HG03432 (cell line): ENCODE measurements at regions not wholly inside any gene's neighbourhood (a gene's known extent, or its start where the extent isn't known, plus 50 kb on each side); places are given as distances from the start of the nearest gene placed in this dataset.
"Not testable (repeated sequence)": the region's sequence is repeated elsewhere in the genome, so short reads cannot be mapped to it uniquely, and the experiment has no call there.

Experiments
- ATAC-seq: cut with Tn5 transposase; IDR thresholded peaks from one replicate; pipeline ENCODE4 v1.9.1; 2021; ENCODE audit warnings: mild to moderate bottlenecking, moderate library complexity; ENCODE audit not compliant: unreplicated experiment

DNA sequence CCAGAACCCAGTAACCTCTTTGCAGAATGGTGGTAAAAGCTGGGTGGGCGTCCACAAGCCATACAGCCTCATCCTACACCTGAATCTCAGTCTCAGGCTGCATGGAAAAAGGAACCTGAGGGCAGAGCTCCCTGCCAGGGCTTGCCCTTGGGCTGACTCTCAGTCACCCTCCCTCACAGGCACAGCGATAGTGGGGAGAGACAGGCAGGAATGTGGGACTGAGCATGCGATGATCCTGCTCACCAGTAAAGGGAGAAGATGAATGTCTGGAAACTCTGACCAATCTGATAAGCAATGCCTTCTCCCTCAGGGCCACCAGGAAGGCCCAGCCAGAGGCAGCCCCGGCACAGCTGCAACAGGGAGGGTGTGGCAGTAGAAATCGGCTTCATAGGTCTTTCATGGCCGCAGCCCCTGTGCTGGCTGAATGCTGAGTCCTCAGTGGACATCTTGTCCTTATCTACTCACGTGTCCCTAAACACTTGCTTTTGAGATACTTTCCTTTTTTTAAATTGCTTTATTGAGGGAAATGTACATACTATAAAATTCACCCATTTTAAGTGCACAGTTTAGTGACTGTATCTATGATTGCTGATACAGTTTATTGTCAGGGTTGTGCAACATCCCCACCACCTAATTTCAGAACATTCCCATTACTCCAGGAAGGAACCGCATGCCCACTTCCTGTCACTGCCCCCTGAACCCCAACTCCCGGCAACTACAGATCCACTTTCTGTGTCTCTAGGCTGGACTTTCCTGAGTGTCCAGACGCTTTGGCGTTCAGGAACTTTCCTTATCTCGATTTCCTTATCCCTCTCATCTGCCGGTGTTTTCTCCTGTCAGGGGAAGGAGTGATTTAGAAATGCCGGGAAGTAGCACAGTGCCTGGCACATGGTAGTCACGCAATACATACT, 258.1 kb downstream of the PCNX1 start:
- ATAC-seq, result no peak

DNA sequence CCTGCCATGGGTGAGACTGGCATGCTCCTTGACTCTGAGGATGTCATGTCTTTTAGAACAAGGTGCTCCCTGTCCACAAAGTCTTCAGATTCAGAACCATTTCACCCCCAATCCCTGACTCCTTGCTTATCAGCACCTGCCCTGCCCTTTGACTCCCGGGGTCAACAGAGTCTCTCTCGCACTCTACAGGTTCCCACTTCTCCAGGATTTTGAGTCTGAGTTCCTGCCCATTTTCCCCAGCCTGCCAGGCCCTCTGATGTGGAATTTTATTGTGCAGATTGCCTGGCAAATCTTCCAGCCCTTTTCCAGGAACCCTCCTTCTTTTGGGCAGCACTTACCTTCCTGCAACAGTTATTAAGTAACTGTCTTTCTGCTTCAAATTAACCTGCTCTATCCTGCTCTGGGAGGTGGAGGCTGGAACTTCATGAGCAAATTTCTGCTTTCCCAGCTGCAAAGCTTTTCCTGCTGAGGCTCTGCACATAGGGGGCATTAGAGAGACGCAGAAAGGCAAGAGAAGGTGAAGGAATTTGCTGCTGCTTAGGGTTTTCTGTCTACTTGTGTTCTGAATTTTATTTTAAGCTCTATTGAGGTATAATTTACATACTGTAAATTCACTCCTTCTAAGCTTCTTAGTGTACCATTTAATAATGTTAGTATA, 259.1 kb downstream of the PCNX1 start:
- ATAC-seq, result no peak

DNA sequence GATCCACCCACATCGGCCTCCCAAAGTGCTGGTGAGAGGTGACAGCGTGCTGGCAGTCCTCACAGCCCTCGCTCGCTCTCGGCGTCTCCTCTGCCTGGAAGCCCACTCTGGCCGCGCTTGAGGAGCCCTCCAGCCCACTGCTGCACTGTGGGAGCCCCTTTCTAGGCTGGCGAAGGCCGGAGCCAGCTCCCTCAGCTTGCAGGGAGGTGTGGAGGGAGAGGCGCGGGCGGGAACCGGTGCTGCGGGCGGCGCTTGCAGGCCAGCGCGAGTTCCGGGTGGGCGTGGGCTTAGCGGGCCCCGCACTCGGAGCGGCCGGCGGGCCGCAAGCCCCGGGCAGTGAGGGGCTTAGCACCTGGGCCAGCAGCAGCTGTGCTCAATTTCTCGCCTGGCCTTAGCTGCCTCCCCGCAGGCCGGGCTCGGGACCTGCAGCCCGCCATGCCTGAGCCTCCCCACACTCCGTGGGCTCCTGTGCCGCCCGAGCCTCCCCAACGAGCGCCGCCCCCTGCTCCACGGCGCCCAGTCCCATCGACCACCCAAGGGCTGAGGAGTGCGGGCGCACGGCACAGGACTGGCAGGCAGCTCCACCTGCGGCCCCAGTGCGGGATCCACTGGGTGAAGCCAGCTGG, 260.2 kb downstream of the PCNX1 start:
- ATAC-seq, result not testable (repeated sequence)

DNA sequence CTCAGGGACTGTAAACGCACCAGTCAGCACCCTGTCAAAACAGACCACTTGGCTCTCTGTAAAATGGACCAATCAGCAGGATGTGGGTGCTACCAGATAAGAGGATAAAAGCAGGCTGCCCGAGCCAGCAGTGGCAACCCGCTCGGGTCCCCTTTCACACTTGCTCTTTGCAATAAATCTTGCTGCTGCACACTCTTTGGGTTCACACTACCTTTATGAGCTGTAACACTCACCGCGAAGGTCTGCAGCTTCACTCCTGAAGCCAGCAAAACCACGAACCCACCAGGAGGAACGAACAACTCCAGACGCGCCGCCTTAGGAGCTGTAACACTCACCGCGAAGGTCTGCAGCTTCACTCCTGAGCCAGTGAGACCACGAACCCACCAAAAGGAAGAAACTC, 260.9 kb downstream of the PCNX1 start:
- not testable (repeated sequence) for ATAC-seq

DNA sequence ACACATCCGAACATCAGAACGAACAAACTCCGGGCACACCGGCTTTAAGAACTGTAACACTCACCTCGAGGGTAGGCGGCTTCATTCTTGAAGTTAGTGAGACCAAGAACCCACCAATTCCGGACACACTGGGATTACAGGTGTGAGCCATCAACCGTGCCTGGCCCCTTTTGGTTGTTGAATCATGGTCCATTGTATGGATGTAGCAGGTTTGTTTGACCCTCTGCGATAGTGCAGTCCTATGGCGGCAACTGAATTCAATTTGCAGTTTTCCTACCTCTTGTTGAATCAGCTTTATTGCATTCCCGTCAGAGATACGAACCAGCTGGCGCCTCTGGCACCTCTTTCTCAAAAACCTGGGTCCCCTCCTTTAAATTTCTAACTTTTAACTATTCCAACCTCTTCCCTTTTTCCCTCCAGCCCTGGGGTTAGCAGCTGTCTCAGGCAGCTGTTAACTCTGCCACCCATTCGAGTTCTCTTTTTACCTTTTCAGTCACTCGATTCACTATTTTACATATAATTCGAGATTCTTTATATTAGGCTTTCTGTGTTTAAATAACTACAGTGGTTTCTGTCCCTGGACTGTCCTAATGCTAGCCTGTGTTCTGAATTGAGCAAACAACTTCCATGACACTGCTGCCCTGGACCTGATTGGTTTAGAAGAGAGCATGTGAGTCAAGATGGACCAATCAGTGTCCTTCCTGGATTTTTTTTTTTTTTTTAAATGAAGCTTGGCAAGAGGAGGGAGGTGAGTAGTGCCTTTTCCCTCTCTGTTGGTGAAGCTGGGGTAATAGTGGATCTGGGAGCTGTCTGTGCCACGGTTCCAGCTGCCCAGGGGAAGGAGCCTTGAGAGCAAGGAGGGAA, 261.5 kb downstream of the PCNX1 start:
- ATAC-seq, result no peak

DNA sequence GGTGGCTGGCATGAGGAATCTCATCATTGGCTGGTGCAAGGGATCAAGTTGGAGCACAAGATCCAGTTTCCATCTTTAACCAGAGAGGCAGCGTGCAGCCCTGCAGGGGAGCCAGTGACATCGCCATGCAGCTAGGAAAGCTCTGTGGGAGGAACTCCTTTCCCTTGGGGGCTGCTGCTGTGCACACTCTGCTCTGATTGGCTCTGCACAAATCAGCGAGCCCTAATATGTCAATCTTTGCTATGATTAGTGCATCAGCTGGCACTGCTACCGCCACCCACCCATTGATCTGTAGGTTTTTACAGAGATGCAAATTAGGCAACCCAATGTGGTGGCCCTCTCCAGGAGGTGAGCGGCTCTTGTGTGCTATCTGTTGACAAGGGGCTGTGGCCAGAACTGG, 262.6 kb downstream of the PCNX1 start:
- no peak for ATAC-seq

DNA sequence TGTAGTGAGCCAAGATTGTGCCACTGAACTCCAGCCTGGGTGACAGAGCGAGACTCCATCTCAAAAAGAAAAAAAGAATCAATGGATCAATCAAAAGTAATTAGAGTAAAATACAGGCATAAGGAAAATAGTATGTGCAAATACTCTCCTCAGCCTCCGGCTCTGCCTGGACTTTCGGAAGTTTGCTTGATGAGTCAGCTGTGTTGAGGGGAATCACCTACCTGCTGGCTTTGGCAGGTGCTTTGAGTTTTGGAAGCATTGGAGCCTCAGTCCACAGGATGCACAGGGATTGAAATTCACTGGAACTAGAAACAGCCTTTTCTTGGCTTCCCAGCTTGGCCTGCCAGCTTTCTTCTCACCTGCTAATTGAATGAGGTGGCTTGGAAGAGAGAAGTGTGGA, 268.2 kb downstream of the PCNX1 start:
- ATAC-seq, result no peak

DNA sequence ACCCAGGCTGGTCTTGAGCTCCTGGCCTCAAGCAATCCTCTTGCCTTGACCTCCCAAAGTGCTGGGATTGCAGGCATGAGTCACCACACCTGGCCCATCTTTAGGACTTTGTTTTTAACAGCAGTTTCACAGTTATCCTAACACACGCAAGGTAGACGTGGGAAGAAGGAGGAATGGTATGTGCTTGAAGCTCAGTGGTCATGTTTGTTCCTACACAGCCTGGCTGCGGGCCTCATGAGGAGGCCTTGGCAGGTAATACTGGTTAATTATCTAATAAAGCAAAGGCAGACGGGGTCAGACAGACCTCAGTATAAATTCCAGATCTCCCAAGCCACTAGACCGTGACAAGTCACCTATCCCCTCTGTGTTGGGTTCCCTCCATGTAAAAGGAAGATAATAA, 271.8 kb downstream of the PCNX1 start:
- ATAC-seq, result no peak

DNA sequence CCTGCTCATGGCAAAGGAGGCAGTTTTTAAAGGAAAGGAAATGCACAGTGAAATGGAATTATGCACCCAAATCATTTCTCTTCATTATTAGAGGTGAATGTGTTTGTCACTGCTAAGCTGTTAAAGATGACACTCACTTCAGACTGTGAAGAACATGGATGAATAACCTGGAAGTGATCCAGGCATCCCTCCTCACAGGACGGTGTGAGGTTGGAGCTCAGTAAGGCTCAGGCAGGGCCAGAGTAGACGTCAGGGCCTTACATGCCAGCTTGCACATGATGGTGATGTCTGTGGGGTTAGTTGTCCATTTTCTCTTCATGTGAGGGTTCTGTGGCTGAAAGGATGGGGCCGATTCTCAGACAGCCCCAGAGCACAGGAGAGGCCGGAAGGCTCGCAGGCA, 273.1 kb downstream of the PCNX1 start:
- ATAC-seq, result no peak

DNA sequence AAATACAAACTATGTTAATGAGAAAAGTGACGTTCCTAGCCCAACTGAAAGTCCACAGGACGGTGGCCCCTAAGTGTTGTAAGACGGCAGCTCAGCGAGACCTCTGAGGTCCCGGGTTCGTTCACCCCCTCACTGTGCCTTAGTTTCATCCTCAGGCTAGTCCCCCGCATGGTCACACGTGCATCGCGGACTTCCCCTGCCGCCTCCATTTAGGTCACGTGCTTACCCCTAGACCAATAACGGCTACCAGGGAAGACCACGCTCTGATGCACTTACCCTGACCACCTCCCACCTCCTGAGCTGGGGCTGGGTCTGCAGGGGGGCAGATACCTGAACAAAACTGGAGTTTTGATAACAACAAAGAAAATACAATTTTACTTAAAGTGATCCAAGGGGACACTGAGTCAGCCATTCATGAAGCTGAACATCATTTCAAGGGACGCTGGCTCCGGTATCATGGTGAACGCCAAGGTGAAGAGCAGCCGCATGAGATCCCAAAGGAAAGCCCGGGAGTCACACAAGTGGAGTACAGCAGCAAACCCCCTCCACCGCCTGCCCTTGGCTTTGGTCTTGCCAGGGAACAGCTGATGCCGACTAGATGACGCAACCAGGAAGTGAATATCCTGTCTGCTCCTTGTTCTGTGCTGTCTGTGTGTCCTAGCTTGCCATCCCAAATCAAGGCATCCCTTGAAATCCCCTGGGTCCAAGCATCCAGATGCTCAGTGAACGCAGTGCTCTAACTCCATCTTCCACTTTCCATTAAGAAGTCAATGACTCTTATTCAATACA, 274.1 kb downstream of the PCNX1 start:
- no peak for ATAC-seq

DNA sequence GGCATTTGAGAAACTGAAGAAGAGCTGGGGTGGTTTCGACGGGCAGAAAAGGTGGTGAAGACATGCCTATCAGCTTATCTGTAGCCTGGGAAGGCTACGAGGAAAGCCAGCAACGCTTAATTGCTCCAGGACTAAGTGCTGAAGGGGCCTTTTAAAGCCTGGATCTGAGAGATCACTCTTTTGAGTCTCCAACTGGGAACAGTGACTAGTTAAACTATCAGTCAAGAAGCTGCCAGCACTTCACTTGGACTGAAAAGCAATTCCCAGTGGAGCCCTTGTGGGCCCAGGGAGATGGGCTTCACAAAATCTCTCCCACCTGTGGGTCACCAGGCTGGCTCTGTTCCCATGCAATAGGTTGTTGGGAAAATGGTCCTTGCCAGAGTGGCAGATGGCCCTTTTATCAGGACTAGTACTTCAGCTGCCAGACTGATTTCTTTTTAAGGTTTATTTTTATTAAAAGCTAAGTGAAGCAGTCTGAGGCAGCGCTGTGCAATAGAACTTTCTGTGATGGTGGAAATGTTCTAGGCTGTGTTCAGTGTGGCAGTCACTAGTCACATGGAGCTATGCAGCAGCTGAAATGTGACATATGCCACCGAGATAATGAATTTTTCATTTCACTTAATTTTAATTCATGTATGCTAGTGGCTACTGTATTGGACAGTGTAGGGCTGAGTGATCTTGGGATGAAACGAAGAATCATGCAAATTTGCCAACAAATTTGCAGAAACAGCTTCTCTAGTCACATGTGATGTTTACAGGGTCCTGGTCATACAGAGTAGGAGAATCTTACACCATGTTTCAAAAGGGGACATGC, 276.8 kb downstream of the PCNX1 start:
- no peak for ATAC-seq

DNA sequence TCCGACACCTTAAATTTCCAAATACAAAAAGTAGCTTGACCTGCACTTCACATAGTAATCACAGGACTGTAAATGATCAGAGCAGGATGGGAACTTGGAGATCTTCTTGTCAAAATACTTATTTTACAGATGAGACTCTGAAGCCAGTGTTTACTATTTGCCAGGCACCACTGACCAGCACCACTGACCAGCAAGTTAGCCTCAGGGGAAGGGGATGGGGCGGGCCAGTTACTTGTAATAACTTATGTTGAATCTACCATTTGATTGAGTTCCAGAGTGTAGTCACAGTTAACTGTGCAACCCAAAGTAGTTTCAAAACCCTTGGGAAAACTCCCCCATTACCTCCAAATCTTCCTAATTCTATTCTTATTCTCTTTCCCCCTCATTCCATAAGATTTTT, 278.4 kb downstream of the PCNX1 start:
- ATAC-seq, result no peak

DNA sequence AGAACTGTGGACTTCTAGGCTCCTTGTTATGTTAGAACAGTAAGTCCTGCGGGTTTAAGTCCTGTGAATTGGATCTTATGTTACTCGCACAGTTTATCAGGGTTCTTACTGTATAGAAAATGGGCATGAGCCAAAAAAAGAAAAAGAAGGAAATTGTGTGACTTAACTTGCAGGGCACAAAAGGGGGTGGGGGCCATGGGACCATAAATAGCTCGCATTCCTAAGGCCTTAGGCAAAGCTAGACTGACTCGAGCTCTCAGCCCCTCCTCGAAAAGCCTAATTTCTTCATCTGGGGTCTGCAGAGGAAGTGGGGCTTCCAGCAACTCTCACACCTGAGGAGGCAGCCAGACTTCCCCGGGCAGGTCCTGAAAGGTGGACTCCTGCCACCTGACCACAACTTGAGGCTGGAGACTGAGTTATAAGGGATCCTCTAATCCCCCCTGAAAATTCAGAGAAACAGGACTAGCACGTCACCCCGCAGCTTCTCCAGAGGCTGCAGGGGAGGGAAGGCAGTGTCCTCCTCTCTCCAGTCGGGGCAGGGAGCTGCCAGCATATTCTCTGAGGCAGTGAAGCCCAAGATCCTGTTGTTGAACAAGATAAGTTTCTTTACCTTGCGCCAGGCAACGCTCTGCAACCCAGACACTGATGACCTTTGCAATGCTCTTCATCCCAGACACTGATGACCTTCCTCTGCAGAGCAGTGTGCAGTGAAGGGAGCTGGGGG, 280.5 kb downstream of the PCNX1 start:
- no peak for ATAC-seq

DNA sequence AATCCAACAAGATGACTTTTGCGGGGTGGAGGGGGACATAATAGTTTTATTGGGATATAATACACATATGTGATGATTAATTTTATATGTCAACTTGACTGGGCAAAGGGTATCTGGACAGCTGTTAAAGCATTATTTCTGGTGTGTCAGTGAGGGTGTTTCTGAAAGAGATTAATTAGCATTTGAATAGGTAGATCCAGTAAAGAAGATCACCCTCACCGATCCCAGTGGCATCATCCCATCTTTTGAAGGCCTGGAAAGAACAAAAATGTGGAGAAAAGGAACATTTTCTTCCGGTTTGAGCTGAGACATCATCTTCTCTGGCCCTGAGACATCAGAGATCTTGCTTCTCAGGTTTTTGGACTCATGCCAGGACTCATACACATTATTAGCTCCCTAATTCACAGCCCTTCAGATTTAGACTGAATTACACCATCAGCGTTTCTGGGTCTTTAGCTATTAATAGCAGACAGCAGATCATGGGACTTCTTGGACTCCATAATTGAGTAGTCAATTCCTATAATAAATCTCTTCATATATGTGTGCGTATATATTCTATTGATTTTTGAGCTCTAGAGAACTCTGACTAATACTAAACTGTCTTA, 283.6 kb downstream of the PCNX1 start:
- ATAC-seq, result no peak

DNA sequence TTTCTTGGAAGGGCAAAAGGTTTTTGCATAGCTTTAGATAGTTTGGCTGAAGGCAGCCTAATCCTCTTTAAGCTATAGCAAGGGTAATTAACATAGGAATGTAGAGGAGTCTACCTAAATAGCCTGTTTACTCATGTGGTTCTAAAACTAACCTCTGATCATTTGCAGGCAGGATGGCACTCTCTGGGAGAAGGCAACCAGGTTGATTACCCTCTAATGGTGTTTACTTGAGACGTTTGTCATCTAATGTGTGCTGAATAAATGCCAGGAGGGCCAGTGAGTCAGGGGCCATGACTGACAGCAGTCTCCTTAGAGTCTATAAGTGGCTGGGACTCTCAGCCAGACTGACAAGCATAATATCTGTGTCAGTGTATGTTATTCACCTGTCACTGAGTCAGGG, 286.4 kb downstream of the PCNX1 start:
- no peak for ATAC-seq

DNA sequence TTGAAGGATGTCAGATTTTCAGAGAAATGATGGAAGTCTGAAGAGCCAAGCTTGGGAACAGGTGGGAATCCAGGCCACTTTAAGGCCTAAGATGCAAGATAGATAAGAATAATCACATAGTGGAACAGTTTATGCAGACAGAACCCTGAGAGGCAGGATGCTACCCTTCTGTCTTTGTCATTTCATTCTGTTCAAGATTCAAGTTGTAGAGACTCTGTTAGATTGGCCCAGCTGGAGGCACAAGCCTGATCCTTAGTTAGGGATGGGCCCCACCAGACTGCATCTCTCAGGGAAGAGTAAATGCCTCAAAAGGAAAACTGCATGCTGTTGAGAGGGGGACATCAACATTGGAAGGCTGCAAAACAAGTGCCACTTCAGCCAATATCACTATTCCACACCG, 287.0 kb downstream of the PCNX1 start:
- ATAC-seq, result no peak

DNA sequence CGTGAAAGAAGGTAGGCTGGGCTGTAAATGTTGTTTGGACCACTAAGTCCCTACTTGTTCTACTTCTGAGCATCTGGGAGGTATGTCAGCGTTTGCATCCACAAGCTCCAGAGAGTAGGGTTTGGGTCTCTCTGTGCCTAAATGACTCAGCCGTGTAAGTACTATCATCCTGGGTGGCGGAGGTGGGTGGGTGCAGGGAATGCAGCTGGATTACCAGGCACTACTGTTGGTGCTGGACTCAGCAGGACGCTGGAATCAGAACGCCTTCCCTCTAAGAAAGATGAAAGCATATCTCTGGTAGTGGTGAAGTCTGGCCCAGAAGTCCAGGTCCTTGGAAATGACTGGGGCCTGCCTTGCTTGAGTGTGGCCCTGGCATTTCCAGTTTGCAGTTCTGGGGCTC, 289.7 kb downstream of the PCNX1 start:
- ATAC-seq, result no peak

DNA sequence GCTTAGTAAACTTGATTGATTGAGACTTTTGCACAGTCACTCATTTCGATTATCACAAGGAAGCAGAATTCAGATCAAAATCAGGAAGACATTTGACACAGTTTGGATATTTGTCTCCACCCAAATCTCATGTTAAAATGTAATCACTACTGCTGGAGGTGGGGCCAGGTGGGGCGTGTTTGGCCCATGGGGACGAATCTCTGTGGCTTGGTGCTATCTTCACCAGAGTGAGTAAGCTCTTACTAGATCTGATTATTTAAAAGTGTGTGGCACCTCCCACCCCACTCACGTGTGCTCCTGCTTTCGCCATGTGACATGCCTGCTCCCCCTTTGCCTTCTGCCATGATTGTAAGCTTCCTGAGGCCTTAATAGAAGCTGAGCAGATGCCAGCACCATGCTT, 291.4 kb downstream of the PCNX1 start:
- no peak for ATAC-seq
